ENCODE measurements at regions not wholly inside any gene's neighbourhood (a gene's known extent, or its start where the extent isn't known, plus 50 kb on each side); places are given as distances from the start of the nearest gene placed in this dataset.

DNA sequence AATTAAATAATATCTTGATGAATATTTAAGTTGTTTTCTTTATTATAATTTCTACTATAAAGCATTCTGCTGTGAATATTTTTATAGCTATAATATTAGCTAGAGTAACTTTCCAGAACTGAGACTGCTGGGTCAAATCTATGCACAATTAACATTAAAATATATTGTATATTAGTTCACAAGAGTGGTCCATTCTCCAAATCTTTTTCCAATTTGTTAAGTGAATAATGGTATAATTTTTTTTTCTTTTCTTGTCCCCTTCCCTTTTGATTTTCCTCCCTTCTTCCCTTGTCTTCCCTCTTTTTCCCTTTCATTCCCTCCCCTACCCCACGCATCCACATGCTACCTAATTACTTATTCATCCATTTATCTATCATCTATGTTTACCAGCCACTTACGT lies 977.5 kb downstream of the TUSC7 start:
- Histone ChIP-seq H3K27ac (no peak overlapping the region), H3K36me3 (no peaks in the 10 kb centered on the region), H3K4me3 (no peak overlapping the region), H3K4me1 (no peaks in the 10 kb centered on the region), H3K9me3 (no peaks in the 10 kb centered on the region), H3K27me3 (no peaks in the 10 kb centered on the region)
- DNase-seq, result no peak
- TF ChIP-seq, protein P1, sequence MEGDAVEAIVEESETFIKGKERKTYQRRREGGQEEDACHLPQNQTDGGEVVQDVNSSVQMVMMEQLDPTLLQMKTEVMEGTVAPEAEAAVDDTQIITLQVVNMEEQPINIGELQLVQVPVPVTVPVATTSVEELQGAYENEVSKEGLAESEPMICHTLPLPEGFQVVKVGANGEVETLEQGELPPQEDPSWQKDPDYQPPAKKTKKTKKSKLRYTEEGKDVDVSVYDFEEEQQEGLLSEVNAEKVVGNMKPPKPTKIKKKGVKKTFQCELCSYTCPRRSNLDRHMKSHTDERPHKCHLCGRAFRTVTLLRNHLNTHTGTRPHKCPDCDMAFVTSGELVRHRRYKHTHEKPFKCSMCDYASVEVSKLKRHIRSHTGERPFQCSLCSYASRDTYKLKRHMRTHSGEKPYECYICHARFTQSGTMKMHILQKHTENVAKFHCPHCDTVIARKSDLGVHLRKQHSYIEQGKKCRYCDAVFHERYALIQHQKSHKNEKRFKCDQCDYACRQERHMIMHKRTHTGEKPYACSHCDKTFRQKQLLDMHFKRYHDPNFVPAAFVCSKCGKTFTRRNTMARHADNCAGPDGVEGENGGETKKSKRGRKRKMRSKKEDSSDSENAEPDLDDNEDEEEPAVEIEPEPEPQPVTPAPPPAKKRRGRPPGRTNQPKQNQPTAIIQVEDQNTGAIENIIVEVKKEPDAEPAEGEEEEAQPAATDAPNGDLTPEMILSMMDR (IDR thresholded peaks at IDR 0.05), result no peak
- TF ChIP-seq POLR2A (IDR thresholded peaks at IDR 0.05), result no peak

DNA sequence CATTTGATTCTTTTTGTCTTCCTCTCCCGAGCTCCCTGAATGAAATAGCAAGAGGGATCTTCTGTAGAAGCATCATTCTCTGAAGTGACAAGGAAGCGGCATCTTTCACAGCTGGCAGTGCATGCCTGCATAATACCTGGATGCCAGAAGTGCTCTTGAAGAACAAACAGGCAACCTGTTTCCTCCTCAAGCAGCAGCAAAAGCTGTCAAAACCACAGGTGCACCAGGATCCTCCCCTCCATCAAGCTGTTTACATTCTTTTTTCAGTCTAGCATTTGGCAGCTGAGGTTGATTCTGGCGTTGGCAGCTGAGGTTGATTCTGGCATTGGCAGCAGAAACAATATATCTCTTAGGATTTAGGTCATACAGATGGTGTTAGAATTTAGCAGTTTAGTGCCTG lies 979.0 kb downstream of the TUSC7 start:
- DNase-seq, result no peak
- H3K36me3 ChIP-seq, result no peaks in the 10 kb centered on the region
- no peak overlapping the region for H3K4me3 ChIP-seq
- no peak overlapping the region for H3K27ac ChIP-seq
- no peaks in the 10 kb centered on the region for H3K4me1 ChIP-seq
- H3K27me3 ChIP-seq, result no peaks in the 10 kb centered on the region
- H3K9me3 ChIP-seq, result no peaks in the 10 kb centered on the region
- TF ChIP-seq, protein P1 (IDR thresholded peaks at IDR 0.05), result no peak
- no peak for TF ChIP-seq POLR2A (IDR thresholded peaks at IDR 0.05)

DNA sequence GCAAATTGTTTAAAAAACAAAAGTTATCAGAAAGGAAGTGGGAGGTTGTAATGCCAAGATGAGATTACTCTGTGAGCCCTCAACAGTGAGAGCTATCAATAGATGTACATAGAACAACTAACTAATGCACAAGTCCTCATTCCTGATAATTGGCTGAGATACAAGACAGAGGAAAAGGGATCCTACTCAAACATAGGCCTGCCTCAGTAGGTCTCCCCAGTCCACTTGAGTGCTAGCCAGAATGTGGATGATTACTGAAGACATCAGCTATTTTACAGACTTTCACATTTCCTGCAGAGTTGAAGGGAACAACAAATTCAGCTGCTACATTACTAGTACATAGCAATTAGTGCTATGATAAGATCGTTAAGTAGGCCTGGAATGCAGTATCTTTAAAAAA lies 981.9 kb downstream of the TUSC7 start:
- DNase-seq, result no peak
- Histone ChIP-seq H3K4me1 (no peaks in the 10 kb centered on the region), H3K36me3 (no peaks in the 10 kb centered on the region), H3K4me3 (no peak overlapping the region), H3K9me3 (no peaks in the 10 kb centered on the region), H3K27ac (no peak overlapping the region), H3K27me3 (no peaks in the 10 kb centered on the region)
- TF ChIP-seq, protein P1 (IDR thresholded peaks at IDR 0.05), result no peak
- no peak for TF ChIP-seq POLR2A (IDR thresholded peaks at IDR 0.05)

DNA sequence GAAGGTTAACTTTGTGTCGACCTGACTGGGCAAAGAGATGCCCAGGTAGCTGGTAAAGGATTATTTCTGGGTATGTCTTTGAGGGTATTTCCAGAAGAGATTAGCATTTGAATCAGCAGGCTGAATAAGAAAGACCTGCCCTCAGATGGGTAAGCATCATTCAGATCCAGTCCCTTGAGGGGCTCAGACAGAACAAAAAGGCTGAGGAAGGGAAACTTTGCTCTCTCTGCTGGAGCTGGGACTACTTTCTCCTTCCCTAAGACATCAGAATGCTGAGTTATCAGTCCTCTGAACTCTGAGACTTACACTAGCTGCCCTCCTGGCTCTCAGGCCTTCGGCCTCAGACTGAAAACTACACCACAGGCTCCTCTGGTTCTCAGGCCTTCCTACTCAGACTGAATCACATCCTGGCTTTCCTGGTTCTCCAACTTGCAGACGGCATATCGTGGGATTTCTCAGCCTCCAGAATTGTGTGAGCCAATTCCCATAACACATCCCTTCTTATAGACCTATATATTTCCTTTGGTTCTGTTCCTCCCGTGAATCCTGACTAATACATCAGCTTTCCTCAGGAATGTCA lies 982.9 kb downstream of the TUSC7 start:
- TF ChIP-seq POLR2A (IDR thresholded peaks at IDR 0.05), result no peak
- TF ChIP-seq, protein P1 (IDR thresholded peaks at IDR 0.05), result no peak
- Histone ChIP-seq H3K4me3 (no peak overlapping the region), H3K27me3 (no peaks in the 10 kb centered on the region), H3K27ac (no peak overlapping the region), H3K36me3 (no peaks in the 10 kb centered on the region), H3K9me3 (no peaks in the 10 kb centered on the region), H3K4me1 (no peaks in the 10 kb centered on the region)
- no peak for DNase-seq

DNA sequence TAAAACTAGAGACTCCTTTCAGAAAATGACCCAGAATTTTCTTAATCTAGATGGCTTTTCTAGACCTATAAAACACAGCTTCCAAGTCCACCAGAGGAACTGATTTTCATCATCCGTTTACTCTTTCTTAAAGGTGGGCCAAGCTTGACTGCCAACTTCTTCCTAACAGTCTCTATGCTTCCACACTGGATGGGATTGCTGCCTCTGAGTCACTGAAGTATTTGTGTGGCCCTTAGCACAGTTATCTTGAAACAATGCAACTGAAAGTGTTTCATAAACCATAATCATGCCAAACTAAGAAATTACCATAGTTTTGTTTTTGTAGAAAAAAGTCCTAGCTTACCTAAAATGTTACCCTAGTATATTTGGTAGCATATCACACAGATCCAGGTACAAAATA lies 985.7 kb downstream of the TUSC7 start:
- H3K27ac ChIP-seq, result no peak overlapping the region
- no peak for DNase-seq
- no peaks in the 10 kb centered on the region for H3K9me3 ChIP-seq
- no peak overlapping the region for H3K4me3 ChIP-seq
- H3K27me3 ChIP-seq, result no peaks in the 10 kb centered on the region
- no peaks in the 10 kb centered on the region for H3K4me1 ChIP-seq
- TF ChIP-seq, protein P1 (IDR thresholded peaks at IDR 0.05), result no peak
- TF ChIP-seq POLR2A (IDR thresholded peaks at IDR 0.05), result no peak
- H3K36me3 ChIP-seq, result no peaks in the 10 kb centered on the region

Measured in Peyer's patch (tissue), 4 donors.